CD4-positive, CD25-positive, alpha-beta regulatory T cell (primary cell): ENCODE measurements at regions not wholly inside any gene's neighbourhood (a gene's known extent, or its start where the extent isn't known, plus 50 kb on each side); places are given as distances from the start of the nearest gene placed in this dataset.
"Not testable (repeated sequence)": the region's sequence is repeated elsewhere in the genome, so short reads cannot be mapped to it uniquely, and the experiment has no call there.

Source experiments
- ATAC-seq, 2 donors: fragments of 150-1000 bp; cut with Tn5 transposase; one replicate each; pipeline ENCODE4 v1.10.0; 2021; ENCODE audit warnings: low read depth in 2 of 2, moderate number of reproducible peaks in 2 of 2, moderate library complexity in 1 of 2
- DNase-seq, 3 donors: peaks; one replicate each; pipeline versions ENCODE4 v3.0.0 to v3.0.0-alpha.2; 2012 to 2022; ENCODE audit warnings: mixed read lengths in 1 of 3
- H3K27ac ChIP-seq: one replicate; pipeline ENCODE4 v1.7.0; 2013; ENCODE audit warnings: mild to moderate bottlenecking, low read length; ENCODE audit not compliant: insufficient read depth, poor library complexity, severe bottlenecking
- H3K27me3 ChIP-seq: one replicate; pipeline ENCODE4 v1.7.0; 2013; ENCODE audit warnings: low read length; ENCODE audit not compliant: control insufficient read depth, insufficient read depth
- H3K36me3 ChIP-seq: one replicate; pipeline ENCODE4 v1.7.0; 2013; ENCODE audit warnings: mild to moderate bottlenecking, low read length, moderate library complexity; ENCODE audit not compliant: control insufficient read depth, insufficient read depth
- H3K4me1 ChIP-seq: 2 replicates; pipeline ENCODE4 v1.7.0; 2013; ENCODE audit warnings: mild to moderate bottlenecking, low read length; ENCODE audit not compliant: insufficient read depth, control insufficient read depth, poor library complexity, severe bottlenecking
- H3K4me3 ChIP-seq: one replicate; pipeline ENCODE4 v1.7.0; 2013; ENCODE audit warnings: low read depth, mild to moderate bottlenecking, low read length, moderate library complexity
- H3K9me3 ChIP-seq, 2 experiments: 1 replicate in 1 of 2; 2 replicates in 1 of 2; pipeline ENCODE4 v1.7.0; 2013; ENCODE audit warnings: low read length in 2 of 2, mild to moderate bottlenecking in 1 of 2, moderate library complexity in 1 of 2; ENCODE audit not compliant: control insufficient read depth in 2 of 2
- H3K27ac Mint-ChIP-seq, 3 donors: one replicate each; pipeline ENCODE4 v1.8.0; 2020 to 2022; ENCODE audit warnings: mild to moderate bottlenecking in 3 of 3, mixed read lengths in 3 of 3, moderate library complexity in 2 of 3
- H3K27me3 Mint-ChIP-seq: one replicate; pipeline ENCODE4 v1.8.0; 2022; ENCODE audit warnings: mild to moderate bottlenecking, mixed read lengths
- H3K36me3 Mint-ChIP-seq: one replicate; pipeline ENCODE4 v1.8.0; 2020; ENCODE audit warnings: mixed read lengths
- H3K4me1 Mint-ChIP-seq, 4 donors: one replicate each; pipeline ENCODE4 v1.8.0; 2020 to 2022; ENCODE audit warnings: mixed read lengths in 4 of 4, mild to moderate bottlenecking in 1 of 4
- H3K4me3 Mint-ChIP-seq, 4 donors: one replicate each; pipeline ENCODE4 v1.8.0; 2020 to 2022; ENCODE audit warnings: mild to moderate bottlenecking in 4 of 4, mixed read lengths in 4 of 4, moderate library complexity in 3 of 4
- H3K9me3 Mint-ChIP-seq, 7 donors: one replicate each; pipeline ENCODE4 v1.8.0; 2020 to 2022; ENCODE audit warnings: mixed read lengths in 7 of 7, mild to moderate bottlenecking in 3 of 7, moderate library complexity in 2 of 7

- H3K27me3 ChIP-seq, H3K9me3 ChIP-seq, H3K27ac Mint-ChIP-seq, H3K27me3 Mint-ChIP-seq, ATAC-seq, H3K36me3 Mint-ChIP-seq, DNase-seq, H3K4me3 Mint-ChIP-seq, H3K27ac ChIP-seq, H3K4me1 Mint-ChIP-seq, H3K4me1 ChIP-seq, H3K4me3 ChIP-seq, H3K36me3 ChIP-seq: not testable (repeated sequence)
- peaks cover 2 to 13% (median 6%) of the 10 kb centered on the region in 7 donors for H3K9me3 Mint-ChIP-seq
Measured at GRCh38 chr6:148022279-148022678, 320.4 kb upstream of the SASH1 start.

- H3K27me3 Mint-ChIP-seq: no peaks in the 10 kb centered on the region
Measured at GRCh38 chr6:148027201-148027600, 315.4 kb upstream of the SASH1 start.

GRCh38 chr6:148035806-148036390 lies 306.7 kb upstream of the SASH1 start:
- Histone ChIP-seq H3K27me3 (no peaks in the 10 kb centered on the region), H3K27ac (no peak overlapping the region), H3K36me3 (no peaks in the 10 kb centered on the region), H3K4me1 (no peaks in the 10 kb centered on the region), H3K9me3 (no peaks in the 10 kb centered on the region), H3K4me3 (no peak overlapping the region)
- no peaks in the 10 kb centered on the region for H3K4me1 Mint-ChIP-seq
- no peaks in the 10 kb centered on the region for H3K27me3 Mint-ChIP-seq
- DNase-seq (no peak), ATAC-seq (no peak)
- peaks cover 0 to 2% (median 0%) of the 10 kb centered on the region in 7 donors for H3K9me3 Mint-ChIP-seq
- no peaks in the 10 kb centered on the region for H3K36me3 Mint-ChIP-seq
- no peak overlapping the region for H3K4me3 Mint-ChIP-seq
- no peak overlapping the region for H3K27ac Mint-ChIP-seq

More at GRCh38 chr6:148027201-148027600, 315.4 kb upstream of the SASH1 start:
- ATAC-seq: no peak
- no peak overlapping the region for H3K4me3 ChIP-seq
- H3K27ac ChIP-seq: no peak overlapping the region
- H3K36me3 Mint-ChIP-seq: no peaks in the 10 kb centered on the region
- no peaks in the 10 kb centered on the region for H3K4me1 Mint-ChIP-seq
- H3K36me3 ChIP-seq: no peaks in the 10 kb centered on the region
- peaks cover 0 to 10% (median 4%) of the 10 kb centered on the region in 7 donors for H3K9me3 Mint-ChIP-seq
- DNase-seq: no peak
- no peaks in the 10 kb centered on the region for H3K9me3 ChIP-seq
- no peaks in the 10 kb centered on the region for H3K27me3 ChIP-seq
- no peak overlapping the region for H3K4me3 Mint-ChIP-seq
- H3K4me1 ChIP-seq: no peaks in the 10 kb centered on the region
- H3K27ac Mint-ChIP-seq: no peak overlapping the region

GRCh38 chr6:148037496-148037895 lies 305.1 kb upstream of the SASH1 start:
- H3K27ac ChIP-seq: no peak overlapping the region
- DNase-seq (no peak), ATAC-seq (no peak)
- no peak overlapping the region for H3K4me3 ChIP-seq
- H3K27ac Mint-ChIP-seq: no peak overlapping the region
- no peaks in the 10 kb centered on the region for H3K27me3 Mint-ChIP-seq
- H3K4me1 ChIP-seq: no peaks in the 10 kb centered on the region
- no peak overlapping the region for H3K4me3 Mint-ChIP-seq
- H3K36me3 ChIP-seq: no peaks in the 10 kb centered on the region
- no peaks in the 10 kb centered on the region for H3K4me1 Mint-ChIP-seq
- H3K36me3 Mint-ChIP-seq: no peaks in the 10 kb centered on the region
- peaks cover 0 to 4% (median 0%) of the 10 kb centered on the region in 7 donors for H3K9me3 Mint-ChIP-seq
- H3K27me3 ChIP-seq: no peaks in the 10 kb centered on the region
- no peaks in the 10 kb centered on the region for H3K9me3 ChIP-seq

GRCh38 chr6:148041546-148041945 lies 301.1 kb upstream of the SASH1 start:
- no peaks in the 10 kb centered on the region for H3K36me3 Mint-ChIP-seq
- Histone ChIP-seq H3K4me3 (no peak overlapping the region), H3K36me3 (no peaks in the 10 kb centered on the region), H3K4me1 (no peaks in the 10 kb centered on the region), H3K27me3 (no peaks in the 10 kb centered on the region), H3K27ac (no peak overlapping the region), H3K9me3 (no peaks in the 10 kb centered on the region)
- H3K9me3 Mint-ChIP-seq: peaks cover 0 to 4% (median 1%) of the 10 kb centered on the region in 7 donors
- no peak overlapping the region for H3K27ac Mint-ChIP-seq
- no peaks in the 10 kb centered on the region for H3K27me3 Mint-ChIP-seq
- no peak for ATAC-seq
- no peaks in the 10 kb centered on the region for H3K4me1 Mint-ChIP-seq
- H3K4me3 Mint-ChIP-seq: no peak overlapping the region
- DNase-seq: no peak

- no peaks in the 10 kb centered on the region for H3K27me3 ChIP-seq
- no peaks in the 10 kb centered on the region for H3K36me3 Mint-ChIP-seq
- no peaks in the 10 kb centered on the region for H3K4me1 Mint-ChIP-seq
- no peaks in the 10 kb centered on the region for H3K4me1 ChIP-seq
- H3K27ac ChIP-seq: no peak overlapping the region
- H3K36me3 ChIP-seq: no peaks in the 10 kb centered on the region
- DNase-seq: no peak
- no peak for ATAC-seq
- no peak overlapping the region for H3K4me3 ChIP-seq
- no peaks in the 10 kb centered on the region for H3K9me3 ChIP-seq
- no peak overlapping the region for H3K4me3 Mint-ChIP-seq
- peaks cover 0 to 13% (median 2%) of the 10 kb centered on the region in 7 donors for H3K9me3 Mint-ChIP-seq
- no peaks in the 10 kb centered on the region for H3K27me3 Mint-ChIP-seq
- no peak overlapping the region for H3K27ac Mint-ChIP-seq
Measured at GRCh38 chr6:148042536-148042935, 300.1 kb upstream of the SASH1 start.

- H3K36me3 ChIP-seq: no peaks in the 10 kb centered on the region
- H3K4me3 ChIP-seq: no peak overlapping the region
- Mint-ChIP-seq H3K27me3 (no peaks in the 10 kb centered on the region), H3K4me3 (no peak overlapping the region), H3K27ac (no peak overlapping the region), H3K36me3 (no peaks in the 10 kb centered on the region), H3K9me3 (peaks cover 0 to 19% (median 2%) of the 10 kb centered on the region in 7 donors), H3K4me1 (no peaks in the 10 kb centered on the region)
- H3K4me1 ChIP-seq: no peaks in the 10 kb centered on the region
- H3K27ac ChIP-seq: no peak overlapping the region
- DNase-seq (no peak), ATAC-seq (no peak)
- H3K27me3 ChIP-seq: no peaks in the 10 kb centered on the region
- no peaks in the 10 kb centered on the region for H3K9me3 ChIP-seq
Measured at GRCh38 chr6:148044261-148044751, 298.3 kb upstream of the SASH1 start.

GRCh38 chr6:148044921-148045320 lies 297.7 kb upstream of the SASH1 start:
- no peak for ATAC-seq
- H3K4me1 ChIP-seq: no peaks in the 10 kb centered on the region

More at GRCh38 chr6:148044921-148045320, 297.7 kb upstream of the SASH1 start:
- H3K4me1 Mint-ChIP-seq: no peaks in the 10 kb centered on the region
- Histone ChIP-seq H3K27me3 (no peaks in the 10 kb centered on the region), H3K27ac (no peak overlapping the region), H3K9me3 (no peaks in the 10 kb centered on the region), H3K4me3 (no peak overlapping the region), H3K36me3 (no peaks in the 10 kb centered on the region)
- H3K4me3 Mint-ChIP-seq: no peak overlapping the region
- H3K9me3 Mint-ChIP-seq: peaks cover 0 to 19% (median 2%) of the 10 kb centered on the region in 7 donors
- no peaks in the 10 kb centered on the region for H3K27me3 Mint-ChIP-seq
- H3K27ac Mint-ChIP-seq: no peak overlapping the region
- no peak for DNase-seq
- H3K36me3 Mint-ChIP-seq: no peaks in the 10 kb centered on the region
